HepG2 (cell line): ENCODE measurements at regions not wholly inside any gene's neighbourhood (a gene's known extent, or its start where the extent isn't known, plus 50 kb on each side); places are given as distances from the start of the nearest gene placed in this dataset.

Source experiments
- AKAP8 ChIP-seq: sonication (generic); formaldehyde crosslinking; IDR thresholded peaks from 2 replicates; pipeline ENCODE4 v1.5.1; 2020; ENCODE audit warnings: mild to moderate bottlenecking, missing genetic modification reagents
- CAMTA2 ChIP-seq: sonication (generic); formaldehyde crosslinking; IDR thresholded peaks from 2 replicates; pipeline ENCODE4 v1.4.0; 2020; ENCODE audit warnings: mild to moderate bottlenecking, missing genetic modification reagents, borderline replicate concordance
- CREB1 ChIP-seq, 2 experiments: fragments of 450-650 bp in 1 of 2; IDR thresholded peaks; 2 replicates each; pipeline ENCODE4 v1.6.1; 2016 to 2017; ENCODE audit warnings: control low read depth in 1 of 2, mild to moderate bottlenecking in 1 of 2, missing compliant biosample characterization in 1 of 2, missing genetic modification characterization in 1 of 2
- FOSL1 ChIP-seq: sonication (generic); formaldehyde crosslinking; IDR thresholded peaks from 2 replicates; pipeline ENCODE4 v1.9.0; 2021; ENCODE audit warnings: missing genetic modification reagents, borderline replicate concordance
- KAT7 ChIP-seq: IDR thresholded peaks from 2 replicates; pipeline ENCODE4 v1.6.1; 2018; ENCODE audit warnings: borderline replicate concordance, missing compliant biosample characterization
- SYNCRIP ChIP-seq: fragments of 200-400 bp; formaldehyde crosslinking; IDR thresholded peaks from 2 replicates; pipeline ENCODE4 v1.6.1; 2018; ENCODE audit warnings: mild to moderate bottlenecking, low read depth, low read length; ENCODE audit not compliant: insufficient read depth
- TSC22D2 ChIP-seq: sonication (generic); formaldehyde crosslinking; IDR thresholded peaks from 2 replicates; pipeline ENCODE4 v1.5.1; 2020; ENCODE audit warnings: missing genetic modification reagents, mild to moderate bottlenecking, borderline replicate concordance
- ZFP36 ChIP-seq: fragments of 150-350 bp; IDR thresholded peaks from 2 replicates; pipeline ENCODE4 v1.6.1; 2018; ENCODE audit warnings: borderline replicate concordance, low read length, low read depth; ENCODE audit not compliant: partially characterized antibody
- ZNF432 ChIP-seq: sonication (generic); formaldehyde crosslinking; IDR thresholded peaks from 2 replicates; pipeline ENCODE4 v1.5.0; 2020; ENCODE audit warnings: missing genetic modification reagents, mild to moderate bottlenecking, borderline replicate concordance
- ZNF460 ChIP-seq: sonication (generic); formaldehyde crosslinking; IDR thresholded peaks from 2 replicates; pipeline ENCODE4 v1.5.1; 2020; ENCODE audit warnings: missing genetic modification reagents, mild to moderate bottlenecking, borderline replicate concordance
- TF ChIP-seq, protein P1 (sequence below): sonication (generic); formaldehyde crosslinking; IDR thresholded peaks from 2 replicates; pipeline ENCODE4 v1.5.0; 2020; ENCODE audit warnings: mild to moderate bottlenecking, missing genetic modification reagents, moderate library complexity
- TF ChIP-seq, protein P2 (sequence below): sonication (generic); formaldehyde crosslinking; IDR thresholded peaks from 2 replicates; pipeline ENCODE4 v1.5.0; 2020; ENCODE audit warnings: missing genetic modification reagents

DNA sequence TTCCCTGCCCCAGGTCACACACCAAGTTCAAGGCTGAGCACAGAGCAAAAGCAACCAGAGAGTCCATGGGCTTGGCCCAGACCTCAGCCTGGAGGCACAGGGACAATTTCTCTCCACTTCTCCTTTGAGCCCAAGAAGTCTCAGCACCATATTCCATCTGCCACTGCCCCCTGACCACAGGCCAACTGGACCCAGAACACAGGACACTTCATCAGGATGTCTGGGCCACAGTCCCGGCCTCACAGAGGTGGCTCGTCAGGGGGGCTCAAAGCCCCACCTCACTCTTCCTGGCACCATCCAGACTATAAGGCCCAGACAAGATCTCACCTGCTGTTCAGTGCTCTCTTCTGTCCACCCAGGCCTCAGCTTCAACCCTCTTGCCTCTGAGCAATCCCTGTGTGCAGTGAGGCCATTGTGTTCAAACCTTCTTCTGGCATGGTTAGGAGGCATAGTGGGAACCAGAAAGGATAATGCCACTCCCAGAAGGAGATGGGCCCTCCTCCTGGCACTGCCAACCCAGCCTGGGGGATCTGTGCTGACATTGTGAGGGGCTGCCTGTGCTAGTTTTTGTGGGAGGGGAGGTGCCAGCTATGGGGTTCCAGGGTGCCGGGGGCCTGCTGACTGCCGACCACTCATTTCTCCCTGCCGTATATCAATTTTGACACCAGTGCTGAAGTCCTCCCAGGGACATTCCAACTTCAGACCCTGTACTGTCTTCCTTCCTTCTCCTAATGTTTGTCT lies 49.7 kb upstream of the ANTXRL start:
- TF ChIP-seq ZNF432 (no peak), TSC22D2 (CRISPR knock-in tag) (no peak), ZNF460 (CRISPR knock-in tag) (no peak), AKAP8 (CRISPR knock-in tag) (no peak), CREB1 (IDR thresholded peaks at IDR 0.05) (no peak), CREB1 (CRISPR knock-in tag; IDR thresholded peaks at IDR 0.05) (no peak), CAMTA2 (CRISPR knock-in tag) (no peak), ZFP36 (no peak), SYNCRIP (no peak), KAT7 (CRISPR knock-in tag) (no peak), FOSL1 (CRISPR knock-in tag) (no peak)
- TF ChIP-seq, protein P1, sequence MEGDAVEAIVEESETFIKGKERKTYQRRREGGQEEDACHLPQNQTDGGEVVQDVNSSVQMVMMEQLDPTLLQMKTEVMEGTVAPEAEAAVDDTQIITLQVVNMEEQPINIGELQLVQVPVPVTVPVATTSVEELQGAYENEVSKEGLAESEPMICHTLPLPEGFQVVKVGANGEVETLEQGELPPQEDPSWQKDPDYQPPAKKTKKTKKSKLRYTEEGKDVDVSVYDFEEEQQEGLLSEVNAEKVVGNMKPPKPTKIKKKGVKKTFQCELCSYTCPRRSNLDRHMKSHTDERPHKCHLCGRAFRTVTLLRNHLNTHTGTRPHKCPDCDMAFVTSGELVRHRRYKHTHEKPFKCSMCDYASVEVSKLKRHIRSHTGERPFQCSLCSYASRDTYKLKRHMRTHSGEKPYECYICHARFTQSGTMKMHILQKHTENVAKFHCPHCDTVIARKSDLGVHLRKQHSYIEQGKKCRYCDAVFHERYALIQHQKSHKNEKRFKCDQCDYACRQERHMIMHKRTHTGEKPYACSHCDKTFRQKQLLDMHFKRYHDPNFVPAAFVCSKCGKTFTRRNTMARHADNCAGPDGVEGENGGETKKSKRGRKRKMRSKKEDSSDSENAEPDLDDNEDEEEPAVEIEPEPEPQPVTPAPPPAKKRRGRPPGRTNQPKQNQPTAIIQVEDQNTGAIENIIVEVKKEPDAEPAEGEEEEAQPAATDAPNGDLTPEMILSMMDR (CRISPR knock-in tag), result no peak
- TF ChIP-seq, protein P2, sequence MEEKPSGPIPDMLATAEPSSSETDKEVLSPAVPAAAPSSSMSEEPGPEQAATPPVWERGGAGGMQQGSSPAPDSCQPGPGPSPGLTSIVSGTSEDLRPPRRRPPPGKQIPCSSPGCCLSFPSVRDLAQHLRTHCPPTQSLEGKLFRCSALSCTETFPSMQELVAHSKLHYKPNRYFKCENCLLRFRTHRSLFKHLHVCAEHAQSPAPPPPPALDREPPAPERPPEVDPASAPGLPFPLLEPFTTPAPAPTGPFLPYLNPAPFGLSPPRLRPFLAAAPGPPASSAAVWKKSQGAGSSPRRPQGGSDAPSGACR (CRISPR knock-in tag), result no peak
